ENCODE measurements at regions not wholly inside any gene's neighbourhood (a gene's known extent, or its start where the extent isn't known, plus 50 kb on each side); places are given as distances from the start of the nearest gene placed in this dataset.

- TF ChIP-seq POLR2AphosphoS2 (IDR thresholded peaks at IDR 0.05; ENCODE audit: low read depth, low read length) (no peak), SKIL (IDR thresholded peaks at IDR 0.05; ENCODE audit: low read depth, poor library complexity, severe bottlenecking) (no peak), NR2C1 (IDR thresholded peaks at IDR 0.05) (no peak), CHD2 (IDR thresholded peaks at IDR 0.05; ENCODE audit: borderline replicate concordance, low read depth, low read length) (no peak), ZBED1 (IDR thresholded peaks at IDR 0.05; ENCODE audit: borderline replicate concordance) (no peak)
These were observed 368.2 kb upstream of the PRICKLE1 start (continued) for GRCh38 chr12:42957561-42958290.

GRCh38 chr12:42957136-42957535 lies 367.6 kb upstream of the PRICKLE1 start:
- no peak overlapping the region for H3K9ac ChIP-seq (ENCODE audit: control insufficient read depth, insufficient read depth, low read length)
- RAD21 ChIA-PET (ENCODE audit: unreplicated experiment), result no interaction called here
- H4K20me1 ChIP-seq (ENCODE audit: control insufficient read depth, insufficient read depth), result no peaks in the 10 kb centered on the region
- no peaks in the 10 kb centered on the region for H3K9me3 ChIP-seq (replicated peaks; ENCODE audit: control insufficient read depth, insufficient read depth, low read length)
- H3K4me2 ChIP-seq (ENCODE audit: control insufficient read depth, insufficient read depth), result no peak overlapping the region
- no peak overlapping the region for H2AFZ ChIP-seq (ENCODE audit: control insufficient read depth, low read depth, low read length)
- no peak for ATAC-seq
- SMC1A ChIA-PET (ENCODE audit: uncharacterized antibody, unreplicated experiment), result no interaction called here
- POLR2A ChIA-PET, result no interaction called here
- intact Hi-C loops (cut with micrococcal nuclease; ENCODE audit: unreplicated experiment) (no loop called here), in situ Hi-C loops (cut with MboI) (no loop called here)
- CTCF ChIA-PET, result interaction anchor here (0.6 kb wide), 1 partner anchor 222 kb away, joined by 5 read pairs; no protein-coding TSS in a partner anchor
- no peaks in the 10 kb centered on the region for H3K27me3 ChIP-seq (replicated peaks in 1 of 2; ENCODE audit: control insufficient read depth in 2 of 2, insufficient read depth in 2 of 2, low read length in 1 of 2)
- FAIRE-seq, result no peak
- no peak for DNase-seq (ENCODE audit: low read depth, low spot score)
- no peak overlapping the region for H3K27ac ChIP-seq (ENCODE audit: control insufficient read depth, insufficient read depth)
- H3K4me3 ChIP-seq, result no peak overlapping the region
- H3K36me3 ChIP-seq (ENCODE audit: control insufficient read depth in 2 of 2, insufficient read depth in 2 of 2, low read length in 1 of 2), result no peaks in the 10 kb centered on the region
- WGBS (ENCODE audit: insufficient coverage, insufficient replicate concordance, low lambda C conversion rate, missing lambda C conversion rate), result 60% methylated on average over 3 of the region's 3 CpGs
- H3K4me1 ChIP-seq (ENCODE audit: control insufficient read depth, insufficient read depth, low read length), result no peaks in the 10 kb centered on the region
- H3K79me2 ChIP-seq (ENCODE audit: control insufficient read depth, insufficient read depth, low read length), result no peaks in the 10 kb centered on the region
- no TSS peak for BruUV-seq (replicated peaks)
- no peak for TF ChIP-seq MYB (IDR thresholded peaks at IDR 0.05; ENCODE audit: borderline replicate concordance, low read depth, low read length)
- no peak for TF ChIP-seq SIX5 (IDR thresholded peaks at IDR 0.05; ENCODE audit: low read depth, low read length, severe bottlenecking)
- TF ChIP-seq BACH1 (IDR thresholded peaks at IDR 0.05; ENCODE audit: borderline replicate concordance), result no peak
- no peak for TF ChIP-seq RELB (IDR thresholded peaks at IDR 0.05; ENCODE audit: low read depth)
- TF ChIP-seq USF2 (IDR thresholded peaks at IDR 0.05; ENCODE audit: borderline replicate concordance, low read depth, low read length), result no peak
- TF ChIP-seq GABPA (IDR thresholded peaks at IDR 0.05; ENCODE audit: low read depth), result no peak
- TF ChIP-seq RELA (IDR thresholded peaks at IDR 0.05; ENCODE audit: borderline replicate concordance, partially characterized antibody), result no peak
- no peak for TF ChIP-seq SREBF1 (IDR thresholded peaks at IDR 0.05; ENCODE audit: low read length)
- TF ChIP-seq TCF12 (IDR thresholded peaks at IDR 0.05; ENCODE audit: low read depth, low read length), result no peak
- TF ChIP-seq GATAD2B (conservative IDR thresholded peaks at IDR 0.05; ENCODE audit: low read depth), result no peak
- TF ChIP-seq BCL3 (IDR thresholded peaks at IDR 0.05; ENCODE audit: borderline replicate concordance, insufficient read depth, low read depth, low read length, poor library complexity, severe bottlenecking), result no peak
- TF ChIP-seq SMAD1 (IDR thresholded peaks at IDR 0.05; ENCODE audit: low read depth, partially characterized antibody), result no peak

Measured in GM12878 (cell line).